HepG2 (cell line): ENCODE measurements at regions not wholly inside any gene's neighbourhood (a gene's known extent, or its start where the extent isn't known, plus 50 kb on each side); places are given as distances from the start of the nearest gene placed in this dataset.

Experiments
- ARID5B ChIP-seq: IDR thresholded peaks from 2 replicates; pipeline ENCODE4 v1.4.0; 2020; ENCODE audit warnings: mild to moderate bottlenecking, missing genetic modification reagents
- ATF7-NPFF ChIP-seq: sonication (generic); formaldehyde crosslinking; IDR thresholded peaks from 2 replicates; pipeline ENCODE4 v1.8.1; 2023; ENCODE audit warnings: mild to moderate bottlenecking, low read depth, missing genetic modification reagents, moderate library complexity
- GATA4 ChIP-seq: sonication (generic); IDR thresholded peaks from 2 replicates; pipeline ENCODE4 v1.6.1; 2016; ENCODE audit warnings: antibody characterized with exemption, low read depth, borderline replicate concordance
- GATAD2A ChIP-seq: IDR thresholded peaks from 2 replicates; pipeline ENCODE4 v1.6.1; 2016
- GFI1 ChIP-seq: sonication (generic); formaldehyde crosslinking; IDR thresholded peaks from 2 replicates; pipeline ENCODE4 v1.5.0; 2020; ENCODE audit warnings: missing genetic modification reagents, mild to moderate bottlenecking, borderline replicate concordance
- HDAC2 ChIP-seq: sonication (generic); formaldehyde crosslinking; IDR thresholded peaks from 2 replicates; pipeline ENCODE4 v1.4.0; 2020; ENCODE audit warnings: missing genetic modification reagents
- HMGXB3 ChIP-seq: sonication (generic); formaldehyde crosslinking; IDR thresholded peaks from 2 replicates; pipeline ENCODE4 v1.4.0; 2020; ENCODE audit warnings: missing genetic modification reagents, borderline replicate concordance
- HNF4A ChIP-seq: sonication (generic); formaldehyde crosslinking; IDR thresholded peaks from 2 replicates; pipeline ENCODE4 v1.4.0; 2020; ENCODE audit warnings: missing genetic modification reagents
- KAT8 ChIP-seq: IDR thresholded peaks from 2 replicates; pipeline ENCODE4 v1.6.1; 2016; ENCODE audit warnings: missing genetic modification reagents, missing compliant biosample characterization
- MED8 ChIP-seq: sonication (generic); formaldehyde crosslinking; IDR thresholded peaks from 2 replicates; pipeline ENCODE4 v1.8.1; 2023; ENCODE audit warnings: mild to moderate bottlenecking, missing genetic modification reagents; ENCODE audit not compliant: insufficient replicate concordance
- NCOA2 ChIP-seq: sonication (generic); formaldehyde crosslinking; IDR thresholded peaks from 2 replicates; pipeline ENCODE4 v1.8.0; 2022; ENCODE audit warnings: inconsistent platforms
- SMC3 ChIP-seq: IDR thresholded peaks from 2 replicates; pipeline ENCODE4 v1.6.1; 2011; ENCODE audit warnings: low read length, improper control_type of control experiment
- SSRP1 ChIP-seq: IDR thresholded peaks from 2 replicates; pipeline ENCODE4 v1.6.1; 2016; ENCODE audit warnings: control low read depth
- WIZ ChIP-seq: sonication (generic); formaldehyde crosslinking; IDR thresholded peaks from 2 replicates; pipeline ENCODE4 v1.5.1; 2020; ENCODE audit warnings: mild to moderate bottlenecking, missing genetic modification reagents
- ZFAT ChIP-seq: sonication (generic); formaldehyde crosslinking; conservative IDR thresholded peaks from 2 replicates; pipeline ENCODE4 v1.8.1; 2023; ENCODE audit warnings: missing genetic modification reagents, inconsistent platforms
- ZKSCAN8 ChIP-seq: IDR thresholded peaks from 2 replicates; pipeline ENCODE4 v1.6.1; 2016; ENCODE audit warnings: borderline replicate concordance, missing genetic modification reagents, missing compliant biosample characterization
- ZNF510 ChIP-seq: sonication (generic); formaldehyde crosslinking; IDR thresholded peaks from 2 replicates; pipeline ENCODE4 v1.4.0; 2020; ENCODE audit warnings: low read depth, mild to moderate bottlenecking, missing genetic modification reagents
- ZNF513 ChIP-seq: sonication (generic); formaldehyde crosslinking; conservative IDR thresholded peaks from 2 replicates; pipeline ENCODE4 v1.5.0; 2020; ENCODE audit warnings: missing genetic modification reagents
- ZNF543 ChIP-seq: sonication (generic); formaldehyde crosslinking; IDR thresholded peaks from 2 replicates; pipeline ENCODE4 v1.4.0; 2020; ENCODE audit warnings: mild to moderate bottlenecking, missing genetic modification reagents
- ZNF614 ChIP-seq: IDR thresholded peaks from 2 replicates; pipeline ENCODE4 v1.6.1; 2018; ENCODE audit warnings: missing biosample characterization, missing genetic modification reagents, inconsistent platforms, borderline replicate concordance

- TF ChIP-seq ZNF513: no peak
- no peak for TF ChIP-seq WIZ (CRISPR knock-in tag)
- peak; percentile 82 for TF ChIP-seq ARID5B (CRISPR knock-in tag)
- TF ChIP-seq GATA4: no peak
- no peak for TF ChIP-seq ZNF543 (CRISPR knock-in tag)
- no peak for TF ChIP-seq ZNF510 (CRISPR knock-in tag)
- TF ChIP-seq SMC3: no peak
- peak; percentile 94 for TF ChIP-seq HNF4A (CRISPR knock-in tag)
- peak; percentile 64 for TF ChIP-seq NCOA2 (CRISPR knock-in tag)
- peak; percentile 51; the same call in 1 of the 2 replicates for TF ChIP-seq HDAC2 (CRISPR knock-in tag)
- no peak for TF ChIP-seq MED8 (CRISPR knock-in tag)
- no peak for TF ChIP-seq SSRP1
- peak; percentile 78 for TF ChIP-seq GATAD2A
- TF ChIP-seq ZNF614: 0 out of 2 replicates have a peak, but pooled peaks have one; percentile 28
- TF ChIP-seq HMGXB3: no peak
- TF ChIP-seq ZKSCAN8 (CRISPR knock-in tag): no peak
- TF ChIP-seq ZFAT (CRISPR knock-in tag): no peak
- peak; percentile 23; the same call in 1 of the 2 replicates for TF ChIP-seq KAT8 (CRISPR knock-in tag)
- peak; percentile 83 for TF ChIP-seq GFI1 (CRISPR knock-in tag)
- no peak for TF ChIP-seq ATF7-NPFF
Measured at GRCh38 chr3:181054538-181054937, 65.0 kb upstream of the DNAJC19 start (continued).
